Upper lobe of left lung (tissue), 6 donors: ENCODE measurements at regions not wholly inside any gene's neighbourhood (a gene's known extent, or its start where the extent isn't known, plus 50 kb on each side); places are given as distances from the start of the nearest gene placed in this dataset.
A peak's percentile ranks its signal among the peaks of the same experiment; 100 is the strongest.

Experiments used
- ATAC-seq, 2 donors: fragments of 200-7000 bp; cut with Tn5 transposase; one replicate each; pipeline ENCODE4 v1.9.1; 2022; ENCODE audit warnings: mild to moderate bottlenecking in 2 of 2, moderate library complexity in 2 of 2; ENCODE audit not compliant: low FRiP score in 2 of 2
- DNase-seq, 2 donors: peaks; one replicate each; pipeline ENCODE4 v3.0.0-alpha.2; 2019 to 2020
- H3K27ac ChIP-seq, 4 donors: fragments of 200-600 bp; sonication (generic); one replicate each; pipeline ENCODE4 v1.5.1; 2016 to 2019
- H3K27me3 ChIP-seq, 4 donors: fragments of 200-600 bp; sonication (generic); one replicate each; pipeline ENCODE4 v1.5.1; 2017 to 2019
- H3K36me3 ChIP-seq, 4 donors: fragments of 200-600 bp; sonication (generic); one replicate each; pipeline ENCODE4 v1.5.1; 2016 to 2019
- H3K4me1 ChIP-seq, 4 donors: fragments of 200-600 bp; sonication (generic); one replicate each; pipeline ENCODE4 v1.5.1; 2018 to 2019
- H3K4me3 ChIP-seq, 4 donors: fragments of 200-600 bp; sonication (generic); one replicate each; pipeline ENCODE4 v1.5.1; 2017 to 2019; ENCODE audit warnings: mild to moderate bottlenecking in 2 of 4, moderate library complexity in 1 of 4
- H3K9me3 ChIP-seq, 4 donors: fragments of 200-600 bp; sonication (generic); one replicate each; pipeline ENCODE4 v1.5.1; 2018 to 2019
- EP300 ChIP-seq, 4 donors: sonication (generic); formaldehyde crosslinking; IDR thresholded peaks; one replicate each; pipeline ENCODE4 v1.5.1; 2017; ENCODE audit warnings: antibody characterized with exemption in 4 of 4, control low read depth in 2 of 4
- POLR2A ChIP-seq, 4 donors: fragments of 450-650 bp; IDR thresholded peaks; one replicate each; pipeline ENCODE4 v1.5.1; 2016 to 2017; ENCODE audit warnings: antibody characterized with exemption in 4 of 4, mild to moderate bottlenecking in 2 of 4
- POLR2AphosphoS5 ChIP-seq, 2 donors: sonication (generic); formaldehyde crosslinking; IDR thresholded peaks; one replicate each; pipeline ENCODE4 v1.5.1; 2017; ENCODE audit warnings: antibody characterized with exemption in 2 of 2
- WGBS, 2 donors: methylation state at CpG; one replicate each; pipeline ENCODE4 v1.1.5; 2017 to 2018; 5-methylcytosine and 5-hydroxymethylcytosine counted together
- TF ChIP-seq, protein P1 (sequence below), 6 experiments: fragments of 450-650 bp in 4 of 6; fragments of 200-600 bp in 2 of 6; sonication (generic) in 2 of 6; IDR thresholded peaks; one replicate each; pipeline ENCODE4 v1.5.1; 2016 to 2019; ENCODE audit warnings: antibody characterized with exemption in 6 of 6
- donor health status: DM: no; HTN: no; CAD: no; lungs with moderate emphysema.
- donor health status: DM: no; HTN: yes; CAD: no; lungs with severe emphysema.

GRCh38 chr12:124078800-124079199 lies 105.8 kb downstream of the ZNF664 start:
- ATAC-seq (peak; percentile 8 to 73), DNase-seq (peak in 1 of 2 donors; percentile 68)
- H3K4me1 ChIP-seq = no peaks in the 10 kb centered on the region
- H3K4me3 ChIP-seq = no peak overlapping the region
- WGBS, 2 donors = 75 to 88% methylated on average over 2 to 4 of the region's 4 CpGs
- H3K27me3 ChIP-seq = no peaks in the 10 kb centered on the region
- TF ChIP-seq, protein P1, sequence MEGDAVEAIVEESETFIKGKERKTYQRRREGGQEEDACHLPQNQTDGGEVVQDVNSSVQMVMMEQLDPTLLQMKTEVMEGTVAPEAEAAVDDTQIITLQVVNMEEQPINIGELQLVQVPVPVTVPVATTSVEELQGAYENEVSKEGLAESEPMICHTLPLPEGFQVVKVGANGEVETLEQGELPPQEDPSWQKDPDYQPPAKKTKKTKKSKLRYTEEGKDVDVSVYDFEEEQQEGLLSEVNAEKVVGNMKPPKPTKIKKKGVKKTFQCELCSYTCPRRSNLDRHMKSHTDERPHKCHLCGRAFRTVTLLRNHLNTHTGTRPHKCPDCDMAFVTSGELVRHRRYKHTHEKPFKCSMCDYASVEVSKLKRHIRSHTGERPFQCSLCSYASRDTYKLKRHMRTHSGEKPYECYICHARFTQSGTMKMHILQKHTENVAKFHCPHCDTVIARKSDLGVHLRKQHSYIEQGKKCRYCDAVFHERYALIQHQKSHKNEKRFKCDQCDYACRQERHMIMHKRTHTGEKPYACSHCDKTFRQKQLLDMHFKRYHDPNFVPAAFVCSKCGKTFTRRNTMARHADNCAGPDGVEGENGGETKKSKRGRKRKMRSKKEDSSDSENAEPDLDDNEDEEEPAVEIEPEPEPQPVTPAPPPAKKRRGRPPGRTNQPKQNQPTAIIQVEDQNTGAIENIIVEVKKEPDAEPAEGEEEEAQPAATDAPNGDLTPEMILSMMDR (IDR thresholded peaks at IDR 0.05) = no peak
- TF ChIP-seq POLR2AphosphoS5 (IDR thresholded peaks at IDR 0.05) = no peak
- TF ChIP-seq POLR2A (IDR thresholded peaks at IDR 0.05) = no peak
- no peak for TF ChIP-seq EP300 (IDR thresholded peaks at IDR 0.05)
- no peaks in the 10 kb centered on the region for H3K9me3 ChIP-seq
- no peak overlapping the region for H3K27ac ChIP-seq
- H3K36me3 ChIP-seq = no peaks in the 10 kb centered on the region

GRCh38 chr12:124080649-124081048 lies 107.6 kb downstream of the ZNF664 start:
- TF ChIP-seq EP300 (IDR thresholded peaks at IDR 0.05) = no peak
- no peak for TF ChIP-seq POLR2A (IDR thresholded peaks at IDR 0.05)
- TF ChIP-seq POLR2AphosphoS5 (IDR thresholded peaks at IDR 0.05) = no peak
- TF ChIP-seq, protein P1 (IDR thresholded peaks at IDR 0.05) = no peak
- Histone ChIP-seq H3K36me3 (no peaks in the 10 kb centered on the region), H3K27me3 (no peaks in the 10 kb centered on the region), H3K9me3 (no peaks in the 10 kb centered on the region), H3K4me1 (no peaks in the 10 kb centered on the region), H3K27ac (no peak overlapping the region), H3K4me3 (no peak overlapping the region)
- DNase-seq = no peak
- no peak for ATAC-seq
- 94 to 100% methylated on average over 4 to 5 of the region's 5 CpGs for WGBS, 2 donors

- Histone ChIP-seq H3K36me3 (no peaks in the 10 kb centered on the region), H3K4me3 (no peak overlapping the region), H3K27me3 (no peaks in the 10 kb centered on the region), H3K4me1 (no peaks in the 10 kb centered on the region), H3K9me3 (no peaks in the 10 kb centered on the region), H3K27ac (no peak overlapping the region)
- DNase-seq (no peak), ATAC-seq (no peak)
- TF ChIP-seq POLR2AphosphoS5 (IDR thresholded peaks at IDR 0.05) = no peak
- TF ChIP-seq EP300 (IDR thresholded peaks at IDR 0.05) = no peak
- TF ChIP-seq POLR2A (IDR thresholded peaks at IDR 0.05) = no peak
- TF ChIP-seq, protein P1 (IDR thresholded peaks at IDR 0.05) = no peak
- WGBS, 2 donors = 85 to 91% methylated on average over 10 of the region's 10 CpGs
Measured at GRCh38 chr12:124082012-124082411, 109.0 kb downstream of the ZNF664 start.

GRCh38 chr12:124082687-124083086 lies 109.7 kb downstream of the ZNF664 start:
- Histone ChIP-seq H3K4me1 (no peaks in the 10 kb centered on the region), H3K27ac (no peak overlapping the region), H3K4me3 (no peak overlapping the region), H3K36me3 (no peaks in the 10 kb centered on the region), H3K27me3 (no peaks in the 10 kb centered on the region), H3K9me3 (no peaks in the 10 kb centered on the region)
- TF ChIP-seq EP300 (IDR thresholded peaks at IDR 0.05) (no peak), POLR2AphosphoS5 (IDR thresholded peaks at IDR 0.05) (no peak), POLR2A (IDR thresholded peaks at IDR 0.05) (no peak)
- TF ChIP-seq, protein P1 (IDR thresholded peaks at IDR 0.05) = no peak
- ATAC-seq = no peak
- 93 to 95% methylated on average over 3 to 4 of the region's 4 CpGs for WGBS, 2 donors
- DNase-seq = no peak

DNA sequence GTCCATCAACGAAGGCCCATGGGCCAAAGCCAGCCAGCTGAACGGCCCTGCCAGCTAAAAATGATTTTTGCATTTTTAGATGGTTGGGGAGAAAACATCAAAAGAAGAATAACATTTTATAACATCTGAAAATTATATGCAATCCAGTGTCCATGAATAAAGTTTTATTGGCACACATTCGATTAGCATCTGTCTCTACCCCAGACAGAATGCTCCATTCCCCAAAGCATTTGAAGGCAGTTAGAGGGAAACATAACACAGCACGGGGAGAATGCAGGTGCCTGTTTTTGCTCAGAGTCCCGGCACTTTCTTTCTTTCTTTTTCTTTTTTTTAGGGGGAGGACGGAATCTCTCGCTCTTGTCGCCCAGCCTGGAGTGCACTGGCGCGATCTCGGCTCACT lies 110.7 kb downstream of the ZNF664 start:
- TF ChIP-seq POLR2AphosphoS5 (IDR thresholded peaks at IDR 0.05) = no peak
- no peak for TF ChIP-seq EP300 (IDR thresholded peaks at IDR 0.05)
- TF ChIP-seq POLR2A (IDR thresholded peaks at IDR 0.05) = no peak
- DNase-seq (no peak), ATAC-seq (no peak)
- WGBS, 2 donors = 86 to 95% methylated on average over 11 of the region's 11 CpGs
- H3K36me3 ChIP-seq = no peaks in the 10 kb centered on the region
- H3K27ac ChIP-seq = no peak overlapping the region
- no peaks in the 10 kb centered on the region for H3K9me3 ChIP-seq
- no peaks in the 10 kb centered on the region for H3K27me3 ChIP-seq
- H3K4me1 ChIP-seq = no peaks in the 10 kb centered on the region
- no peak overlapping the region for H3K4me3 ChIP-seq
